SK-N-SH (cell line): ENCODE measurements at regions not wholly inside any gene's neighbourhood (a gene's known extent, or its start where the extent isn't known, plus 50 kb on each side); places are given as distances from the start of the nearest gene placed in this dataset.
"Not testable (repeated sequence)": the region's sequence is repeated elsewhere in the genome, so short reads cannot be mapped to it uniquely, and the experiment has no call there.

Experiments used
- CTCF ChIP-seq: fragments of 200-600 bp; sonication (generic); IDR thresholded peaks from 2 replicates; pipeline ENCODE4 v1.6.1; 2017; ENCODE audit warnings: antibody characterized with exemption, mild to moderate bottlenecking, moderate library complexity
- EP300 ChIP-seq, 2 experiments: IDR thresholded peaks; 2 replicates each; pipeline versions ENCODE4 v1.4.0 to v1.6.1; 2012; ENCODE audit warnings: borderline replicate concordance in 1 of 2, low read depth in 1 of 2, low read length in 1 of 2
- POLR2AphosphoS5 ChIP-seq: IDR thresholded peaks from 2 replicates; pipeline ENCODE4 v1.6.1; 2012; ENCODE audit warnings: low read depth, low read length
- REST ChIP-seq: IDR thresholded peaks from 2 replicates; pipeline ENCODE4 v1.6.1; 2012; ENCODE audit warnings: mild to moderate bottlenecking, low read depth, low read length, moderate library complexity
- RFX5 ChIP-seq: IDR thresholded peaks from 2 replicates; pipeline ENCODE4 v1.6.1; 2012; ENCODE audit warnings: mild to moderate bottlenecking, improper control_type of control experiment, low read length
- SMC3 ChIP-seq: IDR thresholded peaks from 2 replicates; pipeline ENCODE4 v1.6.1; 2012; ENCODE audit warnings: low read depth, low read length, improper control_type of control experiment
- TF ChIP-seq, protein P1 (sequence below): IDR thresholded peaks from 2 replicates; pipeline ENCODE4 v1.4.0; 2012; ENCODE audit warnings: low read depth

DNA sequence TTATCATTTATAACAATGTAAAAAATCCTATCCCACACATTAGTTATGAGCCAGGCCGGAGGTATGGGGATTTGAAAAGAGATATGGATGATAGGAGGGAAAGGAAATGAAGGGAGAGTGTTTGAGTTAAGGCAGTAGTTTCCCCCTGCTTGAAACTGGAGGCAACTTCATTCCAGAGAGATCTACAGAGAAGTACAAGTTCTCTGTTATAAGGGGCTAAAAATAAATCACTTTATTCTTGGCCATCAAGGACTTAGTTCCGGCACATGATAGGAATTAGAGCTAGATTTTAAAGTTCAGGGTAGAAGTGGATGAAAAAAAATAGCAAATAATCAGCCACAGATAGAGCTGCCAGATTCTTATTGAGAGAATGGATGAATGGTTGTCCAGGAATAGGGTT, 289.7 kb downstream of the ZNF37A start:
- not testable (repeated sequence) for TF ChIP-seq RFX5; SMC3; CTCF; REST; POLR2AphosphoS5; EP300 (IDR thresholded peaks at IDR 0.05; ENCODE audit: borderline replicate concordance in 1 of 2, low read depth in 1 of 2, low read length in 1 of 2)
- TF ChIP-seq, protein P1, sequence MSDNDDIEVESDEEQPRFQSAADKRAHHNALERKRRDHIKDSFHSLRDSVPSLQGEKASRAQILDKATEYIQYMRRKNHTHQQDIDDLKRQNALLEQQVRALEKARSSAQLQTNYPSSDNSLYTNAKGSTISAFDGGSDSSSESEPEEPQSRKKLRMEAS: not testable (repeated sequence)
